HuH-7 (cell line): ENCODE measurements at regions not wholly inside any gene's neighbourhood (a gene's known extent, or its start where the extent isn't known, plus 50 kb on each side); places are given as distances from the start of the nearest gene placed in this dataset.

Source experiments
- DNase-seq: peaks from one replicate; pipeline ENCODE4 v3.0.0; 2011; ENCODE audit warnings: low spot score

DNA sequence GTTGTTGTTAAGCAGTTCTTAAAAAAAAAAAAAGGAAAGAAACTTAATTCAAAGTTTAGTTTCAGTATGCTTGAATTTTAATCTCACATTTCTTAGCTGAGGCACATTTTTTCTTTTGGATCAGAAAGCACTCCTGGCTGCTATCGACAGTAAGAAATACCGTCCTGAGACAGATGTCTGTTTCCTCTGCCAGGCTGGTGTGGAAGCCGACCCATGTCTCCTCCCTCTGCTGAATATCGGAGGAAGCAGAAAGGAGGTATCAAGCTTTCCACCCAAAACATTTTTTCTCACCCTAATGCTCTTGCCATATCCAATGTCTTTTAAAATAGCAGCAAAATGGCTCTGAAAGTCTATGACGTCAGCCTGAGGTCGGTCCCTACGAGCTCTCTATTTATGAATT lies 208.1 kb downstream of the TLE4 start:
- DNase-seq = no peak

DNA sequence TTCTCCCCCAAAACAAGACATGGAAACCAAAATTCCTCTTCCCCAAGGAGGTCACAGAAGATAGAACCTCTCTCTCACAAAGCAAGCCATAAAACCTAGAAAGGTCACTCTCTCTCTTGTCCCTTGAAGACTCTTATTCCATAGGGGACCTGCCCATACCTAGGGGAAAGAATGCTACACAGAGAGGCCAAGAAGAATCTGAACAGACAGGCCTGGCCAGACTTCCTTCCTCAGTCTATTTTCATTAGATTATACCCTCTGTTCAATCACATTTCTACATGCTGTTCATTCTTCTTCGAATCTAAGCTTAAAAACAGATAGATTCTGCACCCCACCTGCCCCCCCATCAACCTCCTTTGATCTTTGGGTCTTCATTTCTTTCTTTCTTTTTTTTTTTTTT lies 206.8 kb downstream of the TLE4 start:
- no peak for DNase-seq

DNA sequence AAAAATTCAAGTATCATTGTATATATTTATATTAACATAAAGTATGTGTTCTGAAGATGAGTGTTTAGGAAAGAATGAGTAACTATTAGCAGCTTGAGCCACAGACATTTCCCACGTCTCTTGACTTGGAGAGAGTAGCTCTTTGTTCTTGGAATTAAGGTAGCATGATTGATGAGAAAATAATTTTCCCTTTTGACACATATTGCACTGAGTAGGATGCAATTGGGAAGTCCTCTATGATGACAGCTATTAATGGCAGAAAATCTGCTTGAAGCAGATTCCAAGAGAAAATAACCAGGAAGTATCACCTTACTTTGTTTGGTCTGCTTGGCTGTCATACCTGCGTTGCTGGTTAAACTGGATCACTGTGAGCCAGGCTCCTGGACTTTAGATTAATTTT lies 204.8 kb downstream of the TLE4 start:
- no peak for DNase-seq
